GM06990 (cell line): ENCODE measurements at regions not wholly inside any gene's neighbourhood (a gene's known extent, or its start where the extent isn't known, plus 50 kb on each side); places are given as distances from the start of the nearest gene placed in this dataset.

ENCODE experiments used
- DNase-seq: peaks from one replicate; pipeline ENCODE4 v3.0.0-alpha.2; 2011; ENCODE audit not compliant: insufficient read length; ENCODE audit errors: extremely low read depth
- H3K27me3 ChIP-seq: replicated peaks from 2 replicates; pipeline ENCODE4 v1.6.0; 2011; ENCODE audit warnings: low read length; ENCODE audit not compliant: control insufficient read depth, insufficient read depth
- H3K36me3 ChIP-seq: 2 replicates; pipeline ENCODE4 v1.5.1; 2011; ENCODE audit warnings: low read length; ENCODE audit not compliant: control insufficient read depth, insufficient read depth
- H3K4me3 ChIP-seq: replicated peaks from 2 replicates; pipeline ENCODE4 v1.5.1; 2011; ENCODE audit warnings: low read depth, mild to moderate bottlenecking, control low read depth, low read length
- CTCF ChIP-seq: IDR thresholded peaks from 2 replicates; pipeline ENCODE4 v1.5.1; 2011; ENCODE audit warnings: low read length, control low read depth, mild to moderate bottlenecking, inconsistent platforms; ENCODE audit not compliant: insufficient read depth, poor library complexity, severe bottlenecking

GRCh38 chr16:6642271-6642670 is 690.4 kb upstream of the RBFOX1 start:
- Histone ChIP-seq H3K27me3 (no peaks in the 10 kb centered on the region), H3K36me3 (no peaks in the 10 kb centered on the region), H3K4me3 (no peak overlapping the region)
- no peak for DNase-seq
- TF ChIP-seq CTCF, result no peak

GRCh38 chr16:6641091-6641490 is 691.6 kb upstream of the RBFOX1 start:
- no peak overlapping the region for H3K4me3 ChIP-seq
- TF ChIP-seq CTCF, result no peak
- no peak for DNase-seq
- H3K27me3 ChIP-seq, result no peaks in the 10 kb centered on the region
- H3K36me3 ChIP-seq, result no peaks in the 10 kb centered on the region

GRCh38 chr16:6636457-6636856 is 696.2 kb upstream of the RBFOX1 start:
- TF ChIP-seq CTCF, result no peak
- Histone ChIP-seq H3K4me3 (no peak overlapping the region), H3K27me3 (no peaks in the 10 kb centered on the region), H3K36me3 (no peaks in the 10 kb centered on the region)
- no peak for DNase-seq

GRCh38 chr16:6634151-6634550 is 698.5 kb upstream of the RBFOX1 start:
- H3K36me3 ChIP-seq, result no peaks in the 10 kb centered on the region
- no peak for DNase-seq
- H3K27me3 ChIP-seq, result no peaks in the 10 kb centered on the region
- no peak for TF ChIP-seq CTCF
- H3K4me3 ChIP-seq, result no peak overlapping the region

- Histone ChIP-seq H3K27me3 (no peaks in the 10 kb centered on the region), H3K4me3 (no peak overlapping the region), H3K36me3 (no peaks in the 10 kb centered on the region)
- no peak for DNase-seq
- no peak for TF ChIP-seq CTCF
Observed at GRCh38 chr16:6633456-6633855, 699.2 kb upstream of the RBFOX1 start.

- no peak for DNase-seq
- Histone ChIP-seq H3K36me3 (no peaks in the 10 kb centered on the region), H3K4me3 (no peak overlapping the region), H3K27me3 (no peaks in the 10 kb centered on the region)
- TF ChIP-seq CTCF, result no peak
Observed at GRCh38 chr16:6629110-6629509, 703.5 kb upstream of the RBFOX1 start.
